T-helper 17 cell (primary cell): ENCODE measurements at regions not wholly inside any gene's neighbourhood (a gene's known extent, or its start where the extent isn't known, plus 50 kb on each side); places are given as distances from the start of the nearest gene placed in this dataset.
"Not testable (repeated sequence)": the region's sequence is repeated elsewhere in the genome, so short reads cannot be mapped to it uniquely, and the experiment has no call there.

ENCODE experiments used
- ATAC-seq: fragments of 150-1000 bp; cut with Tn5 transposase; 2 replicates; pipeline ENCODE4 v1.10.0; 2021; ENCODE audit warnings: mild to moderate bottlenecking, moderate library complexity
- DNase-seq, 3 donors: peaks; one replicate each; pipeline versions ENCODE4 v3.0.0 to v3.0.0-alpha.2; 2020 to 2021
- H3K9me3 ChIP-seq: one replicate; pipeline ENCODE4 v1.7.0; 2013; ENCODE audit warnings: low read length, mild to moderate bottlenecking; ENCODE audit not compliant: control insufficient read depth, poor library complexity, severe bottlenecking
- H3K27ac Mint-ChIP-seq: one replicate; pipeline ENCODE4 v1.8.0; 2022; ENCODE audit warnings: mild to moderate bottlenecking, moderate library complexity, mixed read lengths
- H3K27me3 Mint-ChIP-seq: one replicate; pipeline ENCODE4 v1.8.0; 2022; ENCODE audit warnings: mixed read lengths
- H3K36me3 Mint-ChIP-seq: one replicate; pipeline ENCODE4 v1.8.0; 2022; ENCODE audit warnings: low read depth, mixed read lengths
- H3K4me1 Mint-ChIP-seq: one replicate; pipeline ENCODE4 v1.8.0; 2022; ENCODE audit warnings: mild to moderate bottlenecking, mixed read lengths
- H3K4me3 Mint-ChIP-seq: one replicate; pipeline ENCODE4 v1.8.0; 2022; ENCODE audit warnings: mild to moderate bottlenecking, moderate library complexity, mixed read lengths

- ATAC-seq (no peak), DNase-seq (no peak)
- no peaks in the 10 kb centered on the region for H3K9me3 ChIP-seq
- H3K27ac Mint-ChIP-seq, result no peak overlapping the region
- H3K4me3 Mint-ChIP-seq, result no peak overlapping the region
- no peaks in the 10 kb centered on the region for H3K4me1 Mint-ChIP-seq
- peaks cover 3% of the 10 kb centered on the region for H3K36me3 Mint-ChIP-seq
- H3K27me3 Mint-ChIP-seq, result peaks cover 10% of the 10 kb centered on the region
Observed at GRCh38 chr20:4320291-4320690, 71.2 kb upstream of the ADRA1D start.

GRCh38 chr20:4318891-4319290 is 69.8 kb upstream of the ADRA1D start:
- H3K9me3 ChIP-seq, result no peaks in the 10 kb centered on the region
- peaks cover 3% of the 10 kb centered on the region for H3K36me3 Mint-ChIP-seq
- H3K27ac Mint-ChIP-seq, result no peak overlapping the region
- ATAC-seq (no peak), DNase-seq (no peak)
- no peaks in the 10 kb centered on the region for H3K4me1 Mint-ChIP-seq
- H3K27me3 Mint-ChIP-seq, result peaks cover 16% of the 10 kb centered on the region
- H3K4me3 Mint-ChIP-seq, result no peak overlapping the region

- not testable (repeated sequence) for H3K36me3 Mint-ChIP-seq, H3K4me1 Mint-ChIP-seq, DNase-seq, H3K27ac Mint-ChIP-seq, H3K4me3 Mint-ChIP-seq, ATAC-seq, H3K9me3 ChIP-seq
- peaks cover 22% of the 10 kb centered on the region for H3K27me3 Mint-ChIP-seq
Observed at GRCh38 chr20:4310616-4311015, 61.5 kb upstream of the ADRA1D start.

GRCh38 chr20:4306206-4306605 is 57.1 kb upstream of the ADRA1D start:
- Mint-ChIP-seq H3K27me3 (peaks cover 45% of the 10 kb centered on the region), H3K27ac (no peak overlapping the region), H3K4me3 (no peak overlapping the region), H3K36me3 (no peaks in the 10 kb centered on the region), H3K4me1 (no peaks in the 10 kb centered on the region)
- ATAC-seq (no peak), DNase-seq (no peak)
- no peaks in the 10 kb centered on the region for H3K9me3 ChIP-seq

GRCh38 chr20:4305091-4305490 is 56.0 kb upstream of the ADRA1D start:
- H3K27ac Mint-ChIP-seq, result no peak overlapping the region
- DNase-seq, result no peak

GRCh38 chr20:4304601-4305000 is 55.5 kb upstream of the ADRA1D start:
- peaks cover 58% of the 10 kb centered on the region for H3K27me3 Mint-ChIP-seq
- no peaks in the 10 kb centered on the region for H3K4me1 Mint-ChIP-seq
- H3K9me3 ChIP-seq, result no peaks in the 10 kb centered on the region
- no peak overlapping the region for H3K27ac Mint-ChIP-seq
- H3K4me3 Mint-ChIP-seq, result no peak overlapping the region
- H3K36me3 Mint-ChIP-seq, result no peaks in the 10 kb centered on the region
- no peak for DNase-seq
- ATAC-seq, result no peak

More at GRCh38 chr20:4305091-4305490, 56.0 kb upstream of the ADRA1D start:
- H3K9me3 ChIP-seq, result no peaks in the 10 kb centered on the region
- Mint-ChIP-seq H3K4me3 (no peak overlapping the region), H3K36me3 (no peaks in the 10 kb centered on the region), H3K27me3 (peaks cover 56% of the 10 kb centered on the region), H3K4me1 (no peaks in the 10 kb centered on the region)
- ATAC-seq, result no peak

GRCh38 chr20:4303136-4303535 is 54.0 kb upstream of the ADRA1D start:
- Mint-ChIP-seq H3K27ac (no peak overlapping the region), H3K4me1 (no peaks in the 10 kb centered on the region), H3K27me3 (peaks cover 65% of the 10 kb centered on the region), H3K36me3 (no peaks in the 10 kb centered on the region), H3K4me3 (no peak overlapping the region)
- ATAC-seq (no peak), DNase-seq (no peak)
- no peaks in the 10 kb centered on the region for H3K9me3 ChIP-seq

- H3K9me3 ChIP-seq, result no peaks in the 10 kb centered on the region
- Mint-ChIP-seq H3K4me1 (no peaks in the 10 kb centered on the region), H3K36me3 (no peaks in the 10 kb centered on the region), H3K27ac (no peak overlapping the region), H3K4me3 (no peak overlapping the region), H3K27me3 (peaks cover 77% of the 10 kb centered on the region)
- DNase-seq (no peak), ATAC-seq (no peak)
Observed at GRCh38 chr20:4300921-4301320, 51.8 kb upstream of the ADRA1D start.

- no peak for DNase-seq
- H3K9me3 ChIP-seq, result no peaks in the 10 kb centered on the region
- Mint-ChIP-seq H3K4me3 (no peak overlapping the region), H3K27ac (no peak overlapping the region), H3K27me3 (peaks cover 81% of the 10 kb centered on the region), H3K36me3 (no peaks in the 10 kb centered on the region), H3K4me1 (no peaks in the 10 kb centered on the region)
- ATAC-seq, result no peak
Observed at GRCh38 chr20:4300401-4300800, 51.3 kb upstream of the ADRA1D start.

- H3K36me3 Mint-ChIP-seq, result no peaks in the 10 kb centered on the region
- no peak overlapping the region for H3K27ac Mint-ChIP-seq
- ATAC-seq, result no peak
- no peaks in the 10 kb centered on the region for H3K4me1 Mint-ChIP-seq
- no peak overlapping the region for H3K4me3 Mint-ChIP-seq
- H3K9me3 ChIP-seq, result no peaks in the 10 kb centered on the region
- H3K27me3 Mint-ChIP-seq, result peaks cover 86% of the 10 kb centered on the region
- DNase-seq, result no peak
Observed at GRCh38 chr20:4299773-4300172, 50.7 kb upstream of the ADRA1D start.

GRCh38 chr20:4299216-4299615 is 50.1 kb upstream of the ADRA1D start:
- peaks cover 83% of the 10 kb centered on the region for H3K27me3 Mint-ChIP-seq

More at GRCh38 chr20:4299216-4299615, 50.1 kb upstream of the ADRA1D start:
- H3K27ac Mint-ChIP-seq, result no peak overlapping the region
- no peaks in the 10 kb centered on the region for H3K9me3 ChIP-seq
- ATAC-seq, result no peak
- no peaks in the 10 kb centered on the region for H3K4me1 Mint-ChIP-seq
- H3K4me3 Mint-ChIP-seq, result no peak overlapping the region
- H3K36me3 Mint-ChIP-seq, result no peaks in the 10 kb centered on the region
- no peak for DNase-seq
